GM19351 (cell line): ENCODE measurements at regions not wholly inside any gene's neighbourhood (a gene's known extent, or its start where the extent isn't known, plus 50 kb on each side); places are given as distances from the start of the nearest gene placed in this dataset.
"Not testable (repeated sequence)": the region's sequence is repeated elsewhere in the genome, so short reads cannot be mapped to it uniquely, and the experiment has no call there.

Source experiments
- ATAC-seq: cut with Tn5 transposase; IDR thresholded peaks from one replicate; pipeline ENCODE4 v1.9.1; 2021; ENCODE audit warnings: mild to moderate bottlenecking, moderate library complexity; ENCODE audit not compliant: unreplicated experiment

GRCh38 chr18:60020107-60020925, 120.5 kb downstream of the PMAIP1 start:
- no peak for ATAC-seq

DNA sequence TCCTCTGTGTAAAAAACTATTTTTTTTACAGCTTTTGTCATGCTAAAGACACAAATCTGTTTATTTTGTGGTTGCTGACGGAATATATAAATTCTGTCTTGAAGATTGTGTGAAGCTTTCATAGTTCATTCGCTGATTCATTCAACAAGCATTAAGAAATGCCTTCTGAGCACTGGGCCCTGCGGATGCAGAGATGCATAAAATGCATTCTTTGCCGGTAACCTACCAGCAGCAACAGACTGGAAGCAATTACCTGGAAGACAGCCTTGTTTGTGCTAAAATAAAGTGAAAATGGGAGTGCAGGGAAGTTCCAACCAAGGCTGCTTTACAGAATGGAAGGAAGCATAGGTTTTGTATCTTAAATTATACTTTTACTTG, 119.7 kb downstream of the PMAIP1 start:
- no peak for ATAC-seq

DNA sequence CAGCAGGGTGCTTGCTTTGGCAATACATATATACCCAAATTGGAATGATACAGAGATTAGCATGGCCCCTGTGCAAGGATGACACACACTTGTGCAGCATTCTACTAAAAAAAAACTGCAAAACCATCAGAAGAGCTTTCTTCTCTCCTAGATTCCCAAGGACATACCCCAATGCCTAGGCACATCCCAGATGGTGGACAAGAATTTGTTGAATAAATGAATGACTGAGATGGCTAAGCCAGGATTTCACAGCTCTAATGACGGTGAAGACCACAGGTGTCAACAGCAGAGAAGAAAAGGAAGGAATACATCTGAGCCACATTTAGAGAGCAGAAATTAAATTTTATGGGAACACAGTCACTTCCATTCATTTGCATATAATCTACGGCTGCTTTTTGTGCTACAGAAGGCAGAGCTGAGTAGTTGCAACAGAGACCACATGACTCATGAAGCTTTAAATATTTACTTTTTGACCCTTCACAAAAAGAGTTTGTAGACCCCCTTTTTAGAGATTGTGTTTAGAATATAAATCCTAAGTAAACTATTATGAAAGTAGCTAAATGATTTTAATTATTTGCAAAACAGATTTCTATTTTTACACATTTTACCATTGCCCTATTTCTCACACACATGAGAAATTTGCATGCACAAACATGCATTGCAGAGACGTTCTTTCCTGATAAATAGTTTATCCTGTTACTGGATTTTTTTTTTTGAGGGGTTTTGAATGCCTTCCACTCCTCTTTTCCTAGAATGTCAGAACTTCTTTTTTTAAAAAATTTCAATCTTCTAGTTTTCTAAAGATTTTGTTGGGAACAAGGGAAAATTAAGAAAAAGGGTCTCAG, 119.0 kb downstream of the PMAIP1 start:
- no peak for ATAC-seq

DNA sequence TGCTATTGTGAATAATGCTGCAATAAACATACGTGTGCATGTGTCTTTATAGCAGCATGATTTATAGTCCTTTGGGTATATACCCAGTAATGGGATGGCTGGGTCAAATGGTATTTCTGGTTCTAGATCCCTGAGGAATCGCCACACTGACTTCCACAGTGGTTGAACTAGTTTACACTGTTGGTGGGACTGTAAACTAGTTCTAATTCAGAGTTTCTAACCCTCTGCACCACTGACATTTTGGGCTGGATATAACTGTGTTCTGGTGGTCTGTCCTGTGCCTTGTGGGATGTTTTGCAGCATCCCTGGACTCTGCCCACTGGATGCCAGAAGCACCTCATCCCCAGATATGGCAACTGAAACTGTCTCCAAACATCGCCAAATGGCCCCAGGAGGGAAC, 118.3 kb downstream of the PMAIP1 start:
- ATAC-seq = not testable (repeated sequence)

DNA sequence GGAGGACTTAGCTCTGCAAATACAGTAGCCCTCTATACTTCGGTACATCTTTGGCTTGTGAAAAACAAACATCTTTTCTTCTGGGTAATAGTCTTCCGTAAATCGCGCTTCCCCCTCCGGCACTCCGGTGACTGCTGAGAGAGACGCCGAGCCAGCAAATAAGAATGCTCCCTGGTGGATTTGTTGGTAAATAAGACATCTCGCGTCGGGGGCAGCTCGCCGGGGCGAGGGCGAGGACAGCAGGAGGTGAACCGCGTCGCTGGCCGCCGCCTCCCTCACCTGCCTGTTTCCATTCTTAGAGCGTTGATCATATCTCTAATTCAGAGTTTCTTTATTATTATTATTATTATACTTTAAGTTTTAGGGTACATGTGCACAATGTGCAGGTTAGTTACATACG, 117.6 kb downstream of the PMAIP1 start:
- ATAC-seq = no peak

- not testable (repeated sequence) for ATAC-seq
Observed at GRCh38 chr18:60015826-60016225, 116.0 kb downstream of the PMAIP1 start.

DNA sequence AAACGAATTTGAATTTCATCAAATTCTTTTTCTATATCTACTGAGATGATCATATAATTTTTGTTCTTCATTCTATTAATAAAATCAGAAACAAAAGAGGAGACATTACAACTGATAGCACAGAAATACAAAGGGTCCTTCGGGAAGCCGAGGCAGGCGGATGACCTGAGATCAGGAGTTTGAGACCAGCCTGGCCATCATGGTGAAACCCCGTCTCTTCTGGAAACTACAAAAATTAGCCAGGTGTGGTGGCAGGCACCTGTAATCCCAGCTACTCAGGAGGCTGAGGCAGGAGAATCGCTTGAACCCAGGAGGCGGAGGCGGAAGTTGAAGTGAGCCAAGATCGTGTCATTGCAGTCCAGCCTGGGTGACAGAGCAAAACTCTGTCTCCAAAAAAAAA, 113.4 kb downstream of the PMAIP1 start:
- ATAC-seq = not testable (repeated sequence)

DNA sequence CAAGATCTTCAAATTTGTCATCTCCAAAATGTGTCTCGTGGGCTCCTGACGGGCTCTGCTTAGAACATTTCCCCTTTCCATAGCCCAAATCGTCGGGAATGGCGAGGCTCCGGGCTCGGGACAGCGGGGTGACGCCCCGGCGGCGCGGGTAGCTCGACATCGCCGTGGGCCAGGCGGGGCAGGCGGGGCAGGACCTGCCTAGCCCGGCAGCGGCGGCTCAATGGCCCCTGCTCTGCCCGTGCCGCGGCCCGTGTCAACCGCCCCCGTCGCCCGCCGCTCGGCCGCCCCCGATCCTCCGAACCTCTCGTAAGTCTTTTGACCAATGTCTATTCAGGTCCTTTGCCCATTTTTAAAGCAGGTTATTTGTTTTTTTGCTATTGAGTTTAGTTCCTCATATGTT, 111.2 kb downstream of the PMAIP1 start:
- ATAC-seq = no peak

GRCh38 chr18:60010513-60010912, 110.7 kb downstream of the PMAIP1 start:
- ATAC-seq = no peak

DNA sequence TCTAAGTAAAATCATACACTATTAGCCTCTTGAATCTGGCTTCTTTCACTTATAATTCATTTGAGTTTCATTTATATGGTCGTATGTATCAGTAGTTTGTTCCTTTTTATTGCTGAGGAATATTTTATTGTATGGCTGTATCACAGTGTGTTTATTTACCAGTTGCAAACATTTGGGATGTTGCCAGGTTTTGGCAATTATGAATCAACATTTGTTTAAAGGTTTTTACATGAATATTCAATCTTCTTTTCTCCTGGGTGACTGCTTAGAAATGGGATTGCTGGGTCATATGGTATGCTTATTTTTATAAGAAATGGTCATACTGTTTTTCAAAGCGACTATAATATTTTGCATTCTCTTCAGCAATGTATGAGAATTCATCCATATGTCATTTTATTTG, 107.9 kb downstream of the PMAIP1 start:
- no peak for ATAC-seq

DNA sequence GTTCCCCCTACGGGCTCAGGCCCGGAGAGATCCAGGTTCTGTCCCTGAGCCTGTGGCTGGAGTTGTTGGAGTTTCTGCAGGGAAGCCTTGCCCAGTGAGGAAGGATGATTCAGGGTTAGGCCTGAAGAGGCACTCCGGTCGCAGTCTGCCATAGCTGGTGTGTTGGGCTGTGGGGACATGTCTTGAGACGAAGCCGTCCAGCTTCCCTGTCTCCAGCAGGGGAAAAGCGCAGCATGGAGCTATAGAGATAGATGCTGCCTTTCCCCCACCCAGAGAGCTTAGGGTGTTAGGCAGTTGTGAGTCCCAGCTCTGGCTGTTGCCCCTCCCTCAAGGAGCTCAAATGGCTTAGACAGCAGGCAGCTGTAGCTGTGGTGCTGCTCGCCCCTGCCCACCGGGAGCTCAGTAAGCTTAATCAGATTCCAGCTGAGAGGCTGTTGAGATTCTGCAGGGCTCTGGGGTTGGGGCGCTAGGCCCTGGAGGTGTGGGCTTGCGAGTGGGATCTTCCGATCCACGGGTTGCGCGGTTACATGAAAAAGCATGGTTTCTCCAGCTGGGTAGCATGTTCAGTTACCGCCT, 103.9 kb downstream of the PMAIP1 start:
- ATAC-seq = no peak

- peak; percentile 75 for ATAC-seq
Observed at GRCh38 chr18:59996370-59996966, 96.7 kb downstream of the PMAIP1 start.

DNA sequence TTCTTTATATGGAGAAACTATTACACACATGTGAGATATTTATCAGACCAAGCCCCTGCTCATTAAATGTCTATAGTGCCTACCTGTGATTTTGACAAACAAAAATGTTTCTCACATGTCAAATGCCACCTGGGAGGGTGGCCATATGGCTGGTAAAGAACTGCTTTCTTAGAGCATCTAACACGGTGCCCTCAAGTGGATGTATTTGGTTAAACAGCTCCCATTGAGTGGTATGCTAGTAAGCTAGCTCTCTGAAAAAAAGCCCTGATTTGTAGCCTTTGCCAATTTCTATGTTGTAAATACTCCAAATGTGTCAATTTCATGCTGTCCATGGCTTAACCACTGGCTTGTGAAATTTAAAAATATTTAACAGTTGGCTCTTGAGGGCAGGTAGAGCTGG, 94.6 kb downstream of the PMAIP1 start:
- peak; percentile 71 for ATAC-seq

- no peak for ATAC-seq
Observed at GRCh38 chr18:59993560-59993959, 93.8 kb downstream of the PMAIP1 start.

DNA sequence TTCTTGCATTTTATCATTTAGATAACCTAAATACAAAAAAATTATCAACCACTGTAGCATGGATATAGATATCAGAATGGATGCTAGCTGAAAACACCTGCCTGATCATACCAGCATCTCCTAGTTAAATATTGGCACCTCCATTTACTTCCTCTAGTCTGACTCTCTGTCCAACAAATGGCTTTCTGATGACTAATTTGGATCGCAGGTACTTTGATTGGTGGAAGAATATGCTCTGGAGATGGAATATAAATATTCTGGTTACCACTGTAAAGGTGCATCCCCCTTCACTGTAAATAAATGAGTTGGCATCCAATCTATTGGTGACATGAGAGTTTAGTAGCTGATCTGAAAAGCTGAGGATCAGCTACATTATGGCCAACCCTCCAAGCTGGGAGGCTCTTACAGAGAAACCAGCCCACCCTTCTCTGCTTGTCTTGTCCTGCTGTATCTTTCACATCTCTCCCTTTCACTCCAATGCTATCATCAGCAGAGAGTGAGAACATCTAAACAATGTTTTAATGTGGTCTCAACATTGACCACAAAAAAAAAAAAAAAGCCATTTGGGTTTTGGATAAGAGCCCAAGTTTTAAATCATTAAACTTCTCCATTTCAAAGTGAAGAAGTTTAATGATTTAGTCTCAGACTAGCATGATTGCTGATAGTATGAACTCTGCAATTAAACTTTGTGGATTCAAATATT, 90.5 kb downstream of the PMAIP1 start:
- ATAC-seq = no peak

- peak; percentile 71 for ATAC-seq
Observed at GRCh38 chr18:59988098-59988706, 88.4 kb downstream of the PMAIP1 start.

- ATAC-seq = no peak
Observed at GRCh38 chr18:59987102-59987501, 87.3 kb downstream of the PMAIP1 start.

GRCh38 chr18:59986139-59986538, 86.3 kb downstream of the PMAIP1 start:
- ATAC-seq = no peak

DNA sequence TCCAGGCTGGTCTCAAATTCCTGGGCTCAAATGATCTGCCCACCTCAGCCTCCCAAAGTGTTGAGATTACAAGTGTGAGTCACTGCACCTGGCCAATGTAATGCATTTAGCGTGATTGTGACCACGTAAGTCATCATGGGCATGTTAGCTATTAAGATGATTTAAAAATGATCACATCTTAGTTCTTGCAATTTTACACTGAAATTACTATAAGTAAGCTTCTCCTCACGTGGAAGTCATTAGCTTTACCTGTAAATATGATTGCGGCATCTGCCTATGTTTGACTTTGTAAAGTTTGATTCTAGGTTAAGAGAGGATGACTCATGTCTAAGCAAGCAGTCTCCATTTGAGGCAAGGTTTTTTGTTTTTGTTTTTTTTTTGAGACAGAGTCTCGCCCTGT, 85.5 kb downstream of the PMAIP1 start:
- no peak for ATAC-seq

- no peak for ATAC-seq
Observed at GRCh38 chr18:59983506-59983905, 83.7 kb downstream of the PMAIP1 start.
